Activated naive CD4-positive, alpha-beta T cell treated with anti-CD3 and anti-CD28 coated beads, Interleukin-2, amount 50 U/mL, for 72 hours (primary cell): ENCODE measurements at regions not wholly inside any gene's neighbourhood (a gene's known extent, or its start where the extent isn't known, plus 50 kb on each side); places are given as distances from the start of the nearest gene placed in this dataset.

Source experiments
- ATAC-seq, 2 donors: fragments of 150-1000 bp; cut with Tn5 transposase; 2 replicates each; pipeline ENCODE4 v1.10.0; 2021; ENCODE audit warnings: mild to moderate bottlenecking in 2 of 2, moderate library complexity in 2 of 2
- DNase-seq, 2 donors: peaks; one replicate each; pipeline ENCODE4 v3.0.0; 2021 to 2022; ENCODE audit warnings: low spot score in 2 of 2
- H3K27ac Mint-ChIP-seq, 2 donors: one replicate each; pipeline ENCODE4 v1.8.0; 2022; ENCODE audit warnings: mild to moderate bottlenecking in 2 of 2, mixed read lengths in 2 of 2
- H3K36me3 Mint-ChIP-seq, 2 donors: one replicate each; pipeline ENCODE4 v1.8.0; 2022; ENCODE audit warnings: mixed read lengths in 2 of 2
- H3K9me3 Mint-ChIP-seq, 2 donors: one replicate each; pipeline ENCODE4 v1.8.0; 2022; ENCODE audit warnings: mixed read lengths in 2 of 2

- DNase-seq = no peak
- peak; percentile 53 to 77 for ATAC-seq
These were observed 80.0 kb upstream of the INSIG1 start for GRCh38 chr7:155217634-155218033.

DNA sequence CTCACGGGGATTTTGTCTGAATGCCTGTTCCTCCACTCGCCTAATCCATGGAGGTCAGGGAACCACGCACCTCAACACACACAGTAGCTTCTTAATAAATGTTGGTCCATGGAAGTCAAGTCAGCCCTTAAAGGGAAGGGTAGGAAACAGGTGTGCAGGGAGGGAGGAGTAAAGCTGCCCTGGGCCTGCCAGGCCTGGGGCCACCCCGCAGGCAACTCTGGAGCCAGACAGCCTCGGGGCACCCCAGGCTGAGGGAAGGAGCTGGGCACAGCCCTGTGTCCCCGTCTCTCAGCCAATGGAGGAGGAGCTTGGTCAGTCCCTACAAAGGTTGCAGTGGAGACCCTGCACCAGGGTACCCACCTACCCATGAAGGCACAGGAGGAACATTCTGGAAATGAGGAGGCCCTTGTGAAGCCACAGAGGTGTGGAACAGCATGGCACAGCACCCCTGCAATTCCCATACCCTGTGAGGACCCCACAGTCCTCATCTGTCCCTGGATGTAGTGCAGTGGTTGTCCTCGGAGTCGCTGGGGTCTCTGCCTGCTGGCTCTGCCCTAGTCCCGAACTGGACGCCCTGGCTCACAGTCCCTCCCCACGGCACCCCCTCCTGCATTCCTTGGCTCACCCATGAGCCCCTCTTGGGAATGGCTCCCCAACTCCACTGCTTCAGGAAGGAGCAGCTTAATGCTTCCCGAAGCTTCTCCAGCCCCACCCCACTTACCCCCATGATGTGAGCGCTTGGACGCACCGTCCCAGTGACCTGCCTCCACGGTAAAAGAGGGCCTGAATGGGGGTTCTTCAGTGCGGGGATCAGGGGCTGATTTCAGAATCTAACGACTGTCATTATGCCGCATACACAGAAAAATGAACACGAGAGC is 79.2 kb upstream of the INSIG1 start:
- no peaks in the 10 kb centered on the region for H3K9me3 Mint-ChIP-seq
- ATAC-seq = no peak
- H3K36me3 Mint-ChIP-seq = no peaks in the 10 kb centered on the region
- peak in 1 of 2 donors; percentile 41 for DNase-seq
- H3K27ac Mint-ChIP-seq = no peak overlapping the region

More at GRCh38 chr7:155217634-155218033, 80.0 kb upstream of the INSIG1 start:
- Mint-ChIP-seq H3K27ac (no peak overlapping the region), H3K36me3 (no peaks in the 10 kb centered on the region), H3K9me3 (no peaks in the 10 kb centered on the region)

GRCh38 chr7:155219154-155219531 is 78.5 kb upstream of the INSIG1 start:
- ATAC-seq (no peak), DNase-seq (no peak)
- Mint-ChIP-seq H3K9me3 (no peaks in the 10 kb centered on the region), H3K27ac (no peak overlapping the region), H3K36me3 (no peaks in the 10 kb centered on the region)

DNA sequence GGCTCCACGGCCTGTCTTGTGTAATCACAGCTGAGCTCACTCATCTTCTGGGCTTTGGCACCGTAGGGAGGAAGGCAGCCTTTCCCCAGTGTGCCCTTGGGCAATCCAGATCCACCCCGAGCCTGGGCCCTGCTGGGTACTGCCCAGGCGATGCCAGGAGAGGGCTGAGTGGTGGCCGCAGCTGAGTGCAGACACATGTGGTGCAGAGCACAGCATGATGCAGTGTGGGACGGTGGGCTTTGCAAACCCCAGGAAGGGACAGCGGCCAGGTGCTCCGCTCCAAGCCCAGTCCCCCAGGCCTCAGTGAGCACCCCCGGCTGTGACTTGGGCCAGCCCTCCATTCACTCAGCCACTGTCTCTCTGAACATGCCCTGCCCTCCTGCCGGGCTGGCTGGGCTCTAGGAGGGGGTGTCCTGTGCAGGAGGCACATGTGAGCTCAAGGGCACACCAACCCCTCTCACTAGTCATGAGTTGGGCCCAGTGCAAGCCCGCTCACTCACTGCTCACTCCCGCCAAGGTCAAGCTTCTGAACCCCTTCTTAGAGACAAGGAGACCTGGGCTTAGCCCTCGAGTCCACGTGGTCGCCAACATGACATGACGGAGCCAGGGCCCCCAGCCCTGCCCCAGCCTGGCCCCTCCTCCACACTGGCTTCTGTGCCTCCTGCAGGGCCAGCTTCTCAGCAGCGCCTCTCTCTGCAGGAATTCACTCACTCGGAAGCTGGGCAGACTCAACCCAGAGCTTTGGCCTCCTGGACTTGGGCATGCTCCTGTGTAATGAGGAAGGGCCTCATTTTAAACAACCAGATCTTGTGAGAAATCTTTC is 77.5 kb upstream of the INSIG1 start:
- ATAC-seq = no peak
- H3K27ac Mint-ChIP-seq = no peak overlapping the region

GRCh38 chr7:155220903-155221302 is 76.8 kb upstream of the INSIG1 start:
- H3K36me3 Mint-ChIP-seq = no peaks in the 10 kb centered on the region
- no peak for ATAC-seq
- no peaks in the 10 kb centered on the region for H3K9me3 Mint-ChIP-seq
- no peak overlapping the region for H3K27ac Mint-ChIP-seq
- DNase-seq = no peak

More for the DNA sequence above, 77.5 kb upstream of the INSIG1 start:
- Mint-ChIP-seq H3K36me3 (no peaks in the 10 kb centered on the region), H3K9me3 (no peaks in the 10 kb centered on the region)
- DNase-seq = peak in 1 of 2 donors; percentile 26

DNA sequence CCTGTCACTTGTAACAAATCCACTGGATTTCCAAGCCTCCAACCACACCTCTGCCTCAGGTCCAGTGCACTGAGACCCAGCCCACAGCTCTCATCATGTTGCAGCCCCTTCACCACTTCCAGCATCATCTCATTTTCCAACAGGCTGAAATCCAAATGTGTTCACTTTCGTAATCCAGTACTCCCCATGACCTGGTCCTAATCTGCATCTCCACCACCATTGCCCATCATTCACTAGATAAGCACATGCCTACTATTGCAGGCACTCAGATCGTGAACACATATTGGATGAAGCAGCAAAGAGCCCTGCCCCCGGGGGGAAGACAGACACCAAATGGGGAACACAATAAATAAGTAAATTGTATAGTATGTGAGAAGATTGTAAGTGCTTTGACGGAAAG is 76.1 kb upstream of the INSIG1 start:
- Mint-ChIP-seq H3K36me3 (no peaks in the 10 kb centered on the region), H3K9me3 (no peaks in the 10 kb centered on the region), H3K27ac (no peak overlapping the region)
- DNase-seq (no peak), ATAC-seq (no peak)

DNA sequence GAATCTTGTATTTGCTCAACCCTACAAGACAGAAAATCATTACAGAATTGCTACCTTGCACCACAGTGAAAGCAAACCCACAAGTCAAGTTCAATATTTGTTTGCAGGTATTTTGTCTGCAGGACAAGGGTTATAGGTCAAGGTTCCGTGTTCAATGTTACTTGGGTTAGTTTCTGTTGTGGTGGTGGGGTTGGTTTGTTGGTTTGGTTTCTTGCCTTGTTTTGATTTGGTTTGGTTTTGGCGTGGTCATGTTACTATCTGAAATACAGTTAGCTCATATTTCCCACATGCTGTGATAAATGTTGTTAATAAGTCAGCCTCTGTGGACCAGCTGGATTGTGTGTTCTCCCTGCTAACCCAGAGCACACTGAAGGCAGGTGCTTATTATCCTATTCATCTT is 75.6 kb upstream of the INSIG1 start:
- ATAC-seq (no peak), DNase-seq (no peak)
- Mint-ChIP-seq H3K27ac (no peak overlapping the region), H3K36me3 (no peaks in the 10 kb centered on the region), H3K9me3 (no peaks in the 10 kb centered on the region)

DNA sequence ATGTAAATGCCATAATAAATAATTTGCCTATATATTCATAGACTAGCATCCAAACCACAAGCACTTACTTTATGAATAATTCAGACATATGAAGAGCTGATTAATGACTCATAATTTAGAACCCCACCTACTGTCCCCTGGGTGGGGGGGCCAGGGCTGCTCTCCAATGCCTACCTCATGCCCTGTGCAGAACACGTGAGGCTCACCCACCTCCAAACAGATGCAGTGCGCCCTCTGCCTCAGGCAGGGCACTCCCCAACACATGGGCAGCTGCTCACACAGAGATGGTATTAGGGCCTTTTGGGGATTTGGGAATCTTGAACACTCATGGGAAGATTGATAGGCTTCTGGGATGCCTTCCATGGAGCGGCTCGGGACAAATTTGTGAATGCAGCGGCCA is 75.1 kb upstream of the INSIG1 start:
- DNase-seq (no peak), ATAC-seq (no peak)
- no peaks in the 10 kb centered on the region for H3K9me3 Mint-ChIP-seq
- no peaks in the 10 kb centered on the region for H3K36me3 Mint-ChIP-seq
- H3K27ac Mint-ChIP-seq = no peak overlapping the region

DNA sequence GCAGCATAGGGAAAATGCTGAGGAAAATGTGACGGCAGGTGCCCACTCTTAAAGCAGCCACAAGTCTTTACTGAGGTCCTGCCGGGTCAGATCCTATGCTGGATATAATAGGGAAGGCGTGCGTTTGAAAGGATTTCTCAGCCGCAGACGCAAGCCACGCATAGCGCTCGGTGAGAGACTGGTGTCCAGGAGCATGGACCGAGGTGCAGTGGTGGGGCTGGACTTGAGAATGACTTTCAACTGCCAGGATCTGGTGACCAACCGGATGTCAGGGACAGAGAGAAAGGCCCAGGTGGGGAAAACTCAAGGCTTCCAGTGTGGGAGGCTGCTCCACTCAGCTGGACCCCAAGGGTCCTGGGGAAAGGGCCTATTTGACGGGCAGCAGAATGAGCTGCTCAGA is 74.7 kb upstream of the INSIG1 start:
- DNase-seq (no peak), ATAC-seq (no peak)
- H3K36me3 Mint-ChIP-seq = no peaks in the 10 kb centered on the region
- H3K9me3 Mint-ChIP-seq = no peaks in the 10 kb centered on the region
- H3K27ac Mint-ChIP-seq = peak overlapping the region in 1 of 2 donors; percentile 66

- no peaks in the 10 kb centered on the region for H3K9me3 Mint-ChIP-seq
- no peak overlapping the region for H3K27ac Mint-ChIP-seq
- no peak for ATAC-seq
- DNase-seq = no peak
- no peaks in the 10 kb centered on the region for H3K36me3 Mint-ChIP-seq
These were observed 74.2 kb upstream of the INSIG1 start for GRCh38 chr7:155223503-155223902.

- H3K27ac Mint-ChIP-seq = no peak overlapping the region
These were observed 73.4 kb upstream of the INSIG1 start for GRCh38 chr7:155224116-155224811.

GRCh38 chr7:155225095-155225494 is 72.6 kb upstream of the INSIG1 start:
- no peak for DNase-seq
- no peaks in the 10 kb centered on the region for H3K36me3 Mint-ChIP-seq
- ATAC-seq = no peak
- H3K9me3 Mint-ChIP-seq = no peaks in the 10 kb centered on the region
- H3K27ac Mint-ChIP-seq = peak overlapping the region in 1 of 2 donors; percentile 14

More at GRCh38 chr7:155224116-155224811, 73.4 kb upstream of the INSIG1 start:
- ATAC-seq = no peak
- Mint-ChIP-seq H3K9me3 (no peaks in the 10 kb centered on the region), H3K36me3 (no peaks in the 10 kb centered on the region)
- DNase-seq = no peak

DNA sequence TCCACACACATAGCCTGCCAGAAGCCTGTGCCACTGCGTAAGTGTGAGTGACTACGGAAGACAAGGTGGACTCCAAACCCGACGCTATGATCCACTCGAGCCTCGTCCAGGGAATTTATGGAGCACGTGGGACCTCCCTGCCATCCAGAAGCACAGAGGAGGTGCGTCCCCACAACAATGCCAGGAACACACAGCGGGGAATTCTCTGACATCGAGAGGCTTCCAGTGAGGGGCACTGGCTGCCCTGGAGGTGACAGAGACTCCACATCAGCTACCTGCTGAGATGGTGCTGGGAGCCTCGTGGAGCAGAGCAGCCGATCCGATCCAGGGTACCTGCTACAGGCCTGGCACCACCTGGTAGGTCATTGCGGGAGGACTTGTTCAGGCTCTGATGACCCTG is 72.2 kb upstream of the INSIG1 start:
- H3K9me3 Mint-ChIP-seq = no peaks in the 10 kb centered on the region
- DNase-seq (no peak), ATAC-seq (no peak)
- no peaks in the 10 kb centered on the region for H3K36me3 Mint-ChIP-seq
- peak overlapping the region in 1 of 2 donors; percentile 14 for H3K27ac Mint-ChIP-seq

DNA sequence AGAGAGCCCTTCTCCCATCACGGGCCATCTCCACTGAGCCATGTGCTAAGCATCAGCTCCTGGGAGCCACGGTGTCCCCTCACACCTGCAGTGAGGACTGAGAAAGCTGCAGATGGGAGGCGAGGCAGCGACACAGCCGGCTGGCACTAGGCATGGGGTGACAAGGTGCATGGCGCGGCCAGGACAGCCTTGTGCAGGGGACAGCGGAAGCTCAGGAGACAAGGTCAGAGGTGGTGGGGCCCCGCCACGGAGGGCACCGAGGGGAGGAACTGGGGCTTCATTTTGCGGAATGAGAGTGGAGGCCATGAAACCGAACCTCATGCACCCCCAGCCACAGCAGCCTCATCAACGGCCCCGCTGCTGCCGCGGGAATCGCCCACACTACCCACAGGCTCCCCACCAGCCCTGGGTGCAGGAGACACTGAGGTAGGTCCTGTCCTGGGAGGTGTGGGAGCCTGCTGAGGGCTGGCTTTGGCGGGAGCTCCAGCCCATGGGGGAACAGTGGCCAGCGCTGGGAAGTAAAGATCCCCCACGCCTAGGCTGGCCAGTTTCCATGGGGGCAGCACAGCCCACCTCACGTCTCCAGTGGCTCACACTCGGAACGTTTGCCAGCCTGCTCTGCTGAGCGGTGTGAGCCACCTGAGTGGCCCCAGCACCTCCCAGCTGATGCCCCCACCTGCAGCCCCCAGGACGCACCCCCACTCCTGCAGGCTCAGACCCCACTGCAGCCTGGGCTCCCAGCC is 71.2 kb upstream of the INSIG1 start:
- DNase-seq (no peak), ATAC-seq (no peak)
- H3K36me3 Mint-ChIP-seq = no peaks in the 10 kb centered on the region
- peak overlapping the region in 1 of 2 donors; percentile 14 for H3K27ac Mint-ChIP-seq
- H3K9me3 Mint-ChIP-seq = no peaks in the 10 kb centered on the region

DNA sequence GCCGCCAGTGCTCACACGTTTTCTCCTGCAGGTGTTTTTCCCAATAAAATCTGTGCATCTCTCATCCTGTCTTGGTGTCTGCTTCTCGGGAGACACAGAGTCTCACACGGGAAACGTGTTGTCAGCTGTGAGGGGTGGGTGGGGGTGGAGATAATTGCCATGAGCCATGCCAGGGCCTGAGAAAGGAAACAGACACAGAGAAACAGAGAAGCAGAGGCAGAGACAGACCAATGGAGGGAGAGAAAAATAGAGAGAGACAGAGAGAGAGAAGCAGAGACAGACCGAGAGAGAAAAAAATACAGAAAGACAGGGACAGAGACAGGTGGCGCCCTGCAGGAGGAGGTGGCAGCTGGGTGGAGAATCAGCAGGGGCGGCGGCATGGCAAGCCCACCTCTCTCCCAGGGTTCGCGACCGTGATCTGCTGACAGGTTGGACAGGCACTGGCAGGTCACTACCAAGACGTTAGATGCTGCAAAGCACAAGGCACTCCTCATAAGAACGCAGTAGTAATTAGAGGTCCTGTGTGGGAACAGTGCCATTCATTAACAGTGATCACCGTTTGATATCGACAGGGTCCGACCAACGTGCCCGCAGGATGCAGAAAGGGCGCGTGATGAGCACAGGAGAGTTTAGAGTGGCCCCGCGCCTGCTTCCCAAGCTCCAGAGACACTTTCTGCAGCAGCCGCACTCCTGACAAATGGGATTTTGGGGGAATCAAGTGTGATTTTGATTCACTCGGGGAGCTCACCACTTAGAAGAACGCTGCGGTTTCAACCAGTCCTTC is 70.5 kb upstream of the INSIG1 start:
- DNase-seq = no peak
- H3K36me3 Mint-ChIP-seq = no peaks in the 10 kb centered on the region
- no peak for ATAC-seq
- no peaks in the 10 kb centered on the region for H3K9me3 Mint-ChIP-seq
- H3K27ac Mint-ChIP-seq = peak overlapping the region in 1 of 2 donors; percentile 24
